ENCODE measurements at regions not wholly inside any gene's neighbourhood (a gene's known extent, or its start where the extent isn't known, plus 50 kb on each side); places are given as distances from the start of the nearest gene placed in this dataset.

GRCh38 chr14:84864548-84865271, 665.2 kb upstream of the FLRT2 start:
- no peak for TF ChIP-seq POLR2AphosphoS5 (IDR thresholded peaks at IDR 0.05; ENCODE audit: borderline replicate concordance, low read depth, low read length)
- no peak for TF ChIP-seq EZH2 (IDR thresholded peaks at IDR 0.05)
- no peak for TF ChIP-seq FOXP2 (optimal IDR thresholded peaks at IDR 0.05; ENCODE audit: control extremely low read depth, extremely low read length, insufficient read depth)
